ENCODE measurements at regions not wholly inside any gene's neighbourhood (a gene's known extent, or its start where the extent isn't known, plus 50 kb on each side); places are given as distances from the start of the nearest gene placed in this dataset.

DNA sequence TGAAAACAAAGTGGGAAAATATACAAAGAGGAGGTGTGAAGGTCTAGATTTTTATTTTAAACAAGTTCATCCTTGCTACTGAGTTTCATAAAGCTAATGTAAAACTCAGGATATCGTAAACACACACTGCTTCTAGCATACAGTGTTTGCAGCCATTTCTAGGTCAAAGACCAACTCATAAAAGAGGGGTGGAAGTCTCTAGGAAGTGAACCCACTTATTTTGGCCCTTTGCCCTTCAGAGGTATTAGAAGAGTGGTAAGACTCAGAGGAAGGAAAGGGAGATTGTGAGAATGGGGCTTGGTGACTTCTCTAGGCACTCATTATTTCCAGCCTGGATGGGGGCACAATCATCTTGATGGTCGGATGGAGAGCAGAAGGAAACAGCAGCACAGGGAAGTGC lies 91.2 kb downstream of the TNFSF18 start:
- DNase-seq: no peak

DNA sequence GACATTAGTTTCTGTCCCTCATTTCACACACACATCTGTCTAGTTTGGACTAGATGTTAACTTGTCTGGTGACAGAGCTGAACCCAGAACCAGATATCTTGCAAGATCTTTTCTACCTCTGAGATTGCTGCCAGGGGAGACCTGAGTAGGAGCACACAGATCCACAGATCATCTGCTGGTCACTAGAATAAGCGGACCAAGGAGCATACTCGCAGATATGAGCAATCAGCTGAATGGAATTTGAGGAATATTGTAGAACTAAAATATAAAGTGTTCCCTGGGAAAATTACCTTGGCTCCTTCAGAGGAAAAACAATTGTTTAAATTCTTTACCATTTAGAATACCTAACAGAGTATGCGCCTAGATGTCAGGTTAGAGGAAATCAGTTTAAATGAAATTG lies 90.7 kb downstream of the TNFSF18 start:
- DNase-seq: no peak

GRCh38 chr1:172960454-172961208 lies 90.1 kb downstream of the TNFSF18 start:
- no peak for DNase-seq

DNA sequence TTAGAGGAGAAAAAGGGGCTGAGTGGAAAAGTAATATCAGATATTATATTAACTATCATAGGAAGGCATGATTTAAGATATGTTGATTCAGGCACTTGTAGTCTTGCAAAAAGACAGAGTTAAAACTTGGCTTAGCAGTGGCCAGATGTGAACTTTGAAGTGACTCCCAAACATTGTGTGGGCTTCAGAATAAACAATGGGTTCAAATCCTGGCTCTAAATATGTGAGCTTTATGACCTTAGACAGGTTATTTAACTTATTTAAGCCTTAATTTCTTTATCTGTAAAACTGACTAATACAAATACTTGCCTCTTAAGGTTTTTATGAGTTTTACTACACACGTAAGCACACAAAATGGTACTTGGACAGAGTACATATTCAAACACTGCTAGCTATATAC lies 85.9 kb downstream of the TNFSF18 start:
- DNase-seq: no peak

GRCh38 chr1:172966844-172967540 lies 83.7 kb downstream of the TNFSF18 start:
- no peak for DNase-seq

DNA sequence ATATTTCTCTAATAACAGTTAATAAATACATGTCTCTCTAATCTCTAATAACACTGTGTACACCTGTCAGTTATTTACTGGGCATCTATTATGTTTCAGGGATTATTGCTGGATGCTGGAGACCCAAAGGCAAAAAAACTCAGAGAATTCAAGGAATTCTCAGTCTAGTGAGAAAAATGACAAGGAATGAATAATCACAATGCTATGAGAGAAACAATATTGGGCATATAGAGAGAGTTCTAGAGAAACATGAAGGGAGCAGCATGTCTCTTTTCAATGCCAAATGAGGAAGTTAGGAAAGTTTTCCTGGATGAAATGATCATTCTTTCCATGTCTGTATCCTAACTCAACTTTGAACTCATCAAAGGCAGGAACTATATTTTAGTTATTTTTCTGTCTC lies 82.8 kb downstream of the TNFSF18 start:
- DNase-seq: no peak

DNA sequence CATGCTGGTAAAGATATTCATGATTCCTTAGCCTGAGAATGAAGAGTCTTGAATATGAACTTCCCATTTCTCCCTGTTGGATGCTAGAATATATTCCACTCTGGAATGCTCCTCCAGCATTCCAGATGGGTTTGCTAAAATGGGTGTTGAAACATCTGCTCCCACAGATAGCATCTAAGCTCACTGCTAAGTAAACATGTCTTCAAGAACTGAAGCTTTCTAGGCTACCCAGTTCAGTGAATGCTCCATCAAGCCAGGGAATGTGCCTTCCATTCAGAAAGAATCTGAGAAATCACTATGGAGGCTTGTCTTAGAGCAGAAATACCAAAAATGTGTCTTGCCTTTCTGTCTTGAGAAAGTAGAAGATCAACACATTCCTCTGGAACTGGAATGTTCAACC lies 81.1 kb downstream of the TNFSF18 start:
- DNase-seq: no peak

DNA sequence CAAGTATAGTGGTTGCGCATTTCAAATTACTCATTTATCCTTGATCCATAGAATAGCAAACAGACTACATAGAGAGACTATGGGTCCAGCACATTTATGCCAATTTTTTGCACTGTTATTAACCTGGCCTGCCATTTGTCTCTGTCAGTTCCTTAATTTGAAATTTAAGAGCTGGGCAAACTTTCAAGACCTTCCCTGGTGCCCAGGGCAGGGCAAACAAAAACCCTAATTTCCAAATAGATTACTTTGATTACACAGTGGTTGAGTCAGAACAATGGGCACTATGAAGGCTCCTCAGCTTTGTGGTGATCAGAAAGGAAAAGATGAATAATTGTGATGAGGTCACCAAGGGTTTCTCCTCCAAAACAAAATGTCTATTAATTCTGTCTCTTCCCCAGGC lies 80.6 kb downstream of the TNFSF18 start:
- DNase-seq: no peak

DNA sequence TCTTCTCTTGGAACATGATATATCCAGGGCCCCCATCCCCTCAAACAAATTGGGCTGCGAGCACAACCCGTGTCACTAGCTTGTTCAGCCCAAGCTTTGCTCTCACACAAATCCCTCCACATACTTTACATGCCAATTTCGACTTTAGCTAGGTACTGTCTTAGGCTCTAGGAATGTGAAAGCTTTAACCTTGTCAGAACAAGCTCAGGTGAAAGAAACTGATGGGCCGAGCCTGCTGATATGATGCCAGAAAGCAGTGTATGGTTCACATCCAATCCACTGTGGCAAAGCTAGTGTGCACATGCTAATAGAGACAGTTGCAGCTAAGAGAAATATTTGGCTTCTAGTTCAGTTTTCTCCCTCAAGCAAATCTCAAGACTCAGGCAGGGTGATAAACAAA lies 79.5 kb downstream of the TNFSF18 start:
- DNase-seq: no peak

DNA sequence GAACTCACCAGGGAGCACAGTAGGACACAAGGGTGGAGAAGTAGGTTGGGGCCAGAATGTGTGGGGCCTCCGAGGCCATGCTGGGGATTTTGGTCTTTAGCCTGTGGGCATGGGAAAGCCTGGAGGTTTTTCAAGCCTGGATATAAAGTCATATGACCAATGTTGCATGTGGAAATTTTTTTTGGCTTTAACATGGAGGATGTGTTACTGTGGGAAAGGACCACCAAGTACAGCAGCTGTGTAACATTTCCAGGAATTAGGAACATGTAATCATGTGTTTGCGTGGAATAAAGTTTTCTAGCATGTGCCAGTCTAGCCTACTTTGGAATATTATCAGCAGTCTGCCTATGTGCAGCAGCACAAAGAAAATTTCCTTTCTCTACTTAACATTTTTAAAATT lies 78.5 kb downstream of the TNFSF18 start:
- DNase-seq: no peak

DNA sequence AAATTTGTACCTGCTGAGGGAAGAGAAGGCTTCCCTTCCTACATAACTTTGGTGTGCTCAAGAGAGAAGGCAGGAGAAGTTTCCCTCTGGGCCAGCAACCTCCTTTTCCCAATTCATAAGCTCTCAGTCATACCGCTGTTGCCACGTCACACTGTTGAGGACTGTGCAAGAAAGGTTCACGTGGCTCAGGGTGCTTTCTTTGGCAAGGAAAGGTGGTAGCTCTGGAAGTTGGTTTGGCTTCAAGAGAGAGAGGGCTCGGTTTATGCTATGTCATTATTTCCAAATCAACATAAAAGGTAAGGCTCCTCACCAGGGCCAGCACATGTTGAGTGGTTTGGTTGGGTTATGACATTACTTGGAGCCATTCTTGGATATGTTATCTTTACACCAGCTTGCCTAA lies 77.3 kb downstream of the TNFSF18 start:
- no peak for DNase-seq

- no peak for DNase-seq
Measured at GRCh38 chr1:172976222-172977041, 74.3 kb downstream of the TNFSF18 start.

DNA sequence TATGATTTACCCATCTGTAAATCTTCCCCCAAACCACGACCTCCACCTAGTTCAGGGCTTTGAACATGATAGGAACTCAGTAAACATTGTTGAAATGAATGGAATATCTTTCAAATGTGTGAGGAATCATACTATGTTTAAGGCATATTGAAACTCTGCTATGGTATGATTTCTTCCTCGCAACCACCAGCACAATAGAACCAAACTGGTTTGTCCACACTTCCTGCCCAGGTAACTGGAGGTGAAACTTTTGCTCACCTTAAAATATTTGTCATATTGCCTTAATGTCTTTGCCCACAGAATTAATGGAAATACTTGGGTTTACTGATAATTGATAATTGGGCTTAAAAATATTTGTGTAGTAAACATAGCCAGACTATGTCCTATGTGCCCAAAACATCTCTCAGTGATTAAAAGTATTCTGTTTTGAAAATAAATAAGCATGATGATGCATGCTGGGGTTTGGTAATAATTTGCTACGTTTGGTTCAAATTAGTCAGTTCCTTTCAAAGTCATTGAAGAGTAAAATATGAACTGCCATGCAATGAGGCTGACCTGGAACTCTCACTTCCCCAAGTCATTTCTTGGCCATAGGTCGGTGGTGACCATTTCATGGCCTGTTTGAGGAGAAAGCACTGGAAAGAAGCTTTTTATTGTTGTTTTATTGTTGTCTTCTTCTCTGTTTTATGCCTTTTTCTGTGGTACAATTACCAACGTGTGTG lies 73.3 kb downstream of the TNFSF18 start:
- DNase-seq: no peak

DNA sequence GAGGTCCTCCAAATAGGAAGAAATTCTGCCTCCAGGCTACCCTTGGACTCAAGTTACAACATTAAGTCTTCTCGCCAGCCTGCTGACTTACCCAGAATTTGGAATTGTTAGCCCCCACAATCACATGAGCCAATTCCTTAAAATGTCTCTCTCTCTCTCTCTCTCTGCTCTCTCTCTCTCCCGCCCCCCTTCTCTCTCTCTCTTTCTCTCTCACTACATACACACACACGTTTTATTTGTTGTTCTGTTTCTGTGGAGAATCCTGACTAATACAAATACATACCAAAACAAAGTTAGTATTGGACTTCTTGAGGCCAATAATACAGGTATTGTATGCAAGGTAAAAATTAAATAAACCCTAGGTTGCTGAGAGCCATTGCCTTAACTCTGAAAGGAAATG lies 72.1 kb downstream of the TNFSF18 start:
- no peak for DNase-seq

DNA sequence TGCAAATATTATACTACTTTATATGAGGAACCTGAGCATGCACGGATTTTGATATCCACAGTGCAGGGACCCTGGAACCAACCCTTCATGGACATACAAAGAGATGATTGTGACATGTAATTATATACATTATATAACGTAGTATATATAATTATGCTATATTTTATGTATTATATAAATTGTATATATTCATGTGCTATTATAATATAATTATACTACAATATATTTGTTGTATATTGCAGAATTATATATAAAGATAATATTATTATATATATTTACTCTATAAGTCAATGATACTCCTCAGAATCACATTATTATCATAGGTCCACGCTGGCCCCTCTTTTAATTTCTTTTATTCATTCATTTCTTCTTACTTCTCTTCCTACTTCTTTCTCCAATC lies 70.9 kb downstream of the TNFSF18 start:
- DNase-seq: no peak

- DNase-seq: no peak
Measured at GRCh38 chr1:172980456-172980855, 70.3 kb downstream of the TNFSF18 start.

DNA sequence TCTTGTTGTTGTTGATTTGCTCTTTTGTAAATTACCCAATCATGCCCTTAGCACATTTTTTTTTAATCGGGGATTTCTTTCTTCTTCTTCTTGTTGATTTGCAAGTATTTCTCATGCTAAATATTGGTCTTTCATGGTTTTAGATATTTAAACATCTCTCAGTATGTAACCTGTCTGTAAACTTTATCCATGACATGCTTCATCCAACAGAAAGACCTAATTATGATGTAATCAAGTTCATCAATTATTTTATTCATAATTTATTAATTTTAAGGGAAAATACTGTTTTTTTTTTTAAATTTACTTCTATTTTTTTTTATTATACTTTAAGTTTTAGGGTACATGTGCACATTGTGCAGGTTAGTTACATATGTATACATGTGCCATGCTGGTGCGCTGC lies 69.8 kb downstream of the TNFSF18 start:
- no peak for DNase-seq
